ENCODE measurements at regions not wholly inside any gene's neighbourhood (a gene's known extent, or its start where the extent isn't known, plus 50 kb on each side); places are given as distances from the start of the nearest gene placed in this dataset.

DNA sequence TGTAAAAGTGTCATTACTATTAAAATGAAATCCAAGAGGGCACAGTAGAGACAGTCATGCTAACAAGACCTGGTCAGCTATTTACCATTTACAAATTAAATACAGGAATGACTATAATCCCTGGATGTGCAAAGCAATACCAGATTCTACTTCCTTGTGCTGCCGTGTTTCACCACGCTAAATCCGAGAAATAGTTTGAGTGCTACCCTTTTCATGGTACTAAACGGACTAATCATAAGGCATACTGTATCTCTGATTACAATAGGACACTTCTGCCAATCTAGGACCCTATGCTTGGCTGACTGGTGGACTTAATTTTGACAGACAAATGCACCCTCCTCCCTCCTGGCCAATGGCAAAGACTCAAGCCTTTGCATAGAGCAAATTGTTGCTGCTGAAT, 63.0 kb upstream of the NR2F2 start:
- H3K4me3 ChIP-seq (ENCODE audit: low read depth, low read length, poor library complexity, severe bottlenecking): no peak overlapping the region
- H3K4me2 ChIP-seq (ENCODE audit: low read length): no peak overlapping the region
- H2AFZ ChIP-seq (ENCODE audit: low read length): no peak overlapping the region
- H3K36me3 ChIP-seq (ENCODE audit: insufficient read depth, low read length): no peaks in the 10 kb centered on the region
- H4K20me1 ChIP-seq (ENCODE audit: insufficient read depth, low read length): no peaks in the 10 kb centered on the region
- no peaks in the 10 kb centered on the region for H3K27me3 ChIP-seq (ENCODE audit: insufficient read depth, low read length)
- H3K79me2 ChIP-seq (ENCODE audit: insufficient read depth, low read length): no peaks in the 10 kb centered on the region
- H3K9me3 ChIP-seq (ENCODE audit: low read length): no peaks in the 10 kb centered on the region
- no peaks in the 10 kb centered on the region for H3K9me2 ChIP-seq (ENCODE audit: low read depth, low read length)
- no peaks in the 10 kb centered on the region for H3F3A ChIP-seq (ENCODE audit: insufficient read depth, low read length)
- TF ChIP-seq, protein P1, sequence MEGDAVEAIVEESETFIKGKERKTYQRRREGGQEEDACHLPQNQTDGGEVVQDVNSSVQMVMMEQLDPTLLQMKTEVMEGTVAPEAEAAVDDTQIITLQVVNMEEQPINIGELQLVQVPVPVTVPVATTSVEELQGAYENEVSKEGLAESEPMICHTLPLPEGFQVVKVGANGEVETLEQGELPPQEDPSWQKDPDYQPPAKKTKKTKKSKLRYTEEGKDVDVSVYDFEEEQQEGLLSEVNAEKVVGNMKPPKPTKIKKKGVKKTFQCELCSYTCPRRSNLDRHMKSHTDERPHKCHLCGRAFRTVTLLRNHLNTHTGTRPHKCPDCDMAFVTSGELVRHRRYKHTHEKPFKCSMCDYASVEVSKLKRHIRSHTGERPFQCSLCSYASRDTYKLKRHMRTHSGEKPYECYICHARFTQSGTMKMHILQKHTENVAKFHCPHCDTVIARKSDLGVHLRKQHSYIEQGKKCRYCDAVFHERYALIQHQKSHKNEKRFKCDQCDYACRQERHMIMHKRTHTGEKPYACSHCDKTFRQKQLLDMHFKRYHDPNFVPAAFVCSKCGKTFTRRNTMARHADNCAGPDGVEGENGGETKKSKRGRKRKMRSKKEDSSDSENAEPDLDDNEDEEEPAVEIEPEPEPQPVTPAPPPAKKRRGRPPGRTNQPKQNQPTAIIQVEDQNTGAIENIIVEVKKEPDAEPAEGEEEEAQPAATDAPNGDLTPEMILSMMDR (IDR thresholded peaks at IDR 0.05; ENCODE audit: low read length): no peak
- no peak for TF ChIP-seq EZH2 (IDR thresholded peaks at IDR 0.05; ENCODE audit: borderline replicate concordance, low read length)
- H3K4me1 ChIP-seq (ENCODE audit: insufficient read depth, low read length, severe bottlenecking): no peaks in the 10 kb centered on the region
- H3K9ac ChIP-seq (ENCODE audit: low read length): no peak overlapping the region
- H3K27ac ChIP-seq (ENCODE audit: low read depth, low read length, poor library complexity, severe bottlenecking): no peak overlapping the region

DNA sequence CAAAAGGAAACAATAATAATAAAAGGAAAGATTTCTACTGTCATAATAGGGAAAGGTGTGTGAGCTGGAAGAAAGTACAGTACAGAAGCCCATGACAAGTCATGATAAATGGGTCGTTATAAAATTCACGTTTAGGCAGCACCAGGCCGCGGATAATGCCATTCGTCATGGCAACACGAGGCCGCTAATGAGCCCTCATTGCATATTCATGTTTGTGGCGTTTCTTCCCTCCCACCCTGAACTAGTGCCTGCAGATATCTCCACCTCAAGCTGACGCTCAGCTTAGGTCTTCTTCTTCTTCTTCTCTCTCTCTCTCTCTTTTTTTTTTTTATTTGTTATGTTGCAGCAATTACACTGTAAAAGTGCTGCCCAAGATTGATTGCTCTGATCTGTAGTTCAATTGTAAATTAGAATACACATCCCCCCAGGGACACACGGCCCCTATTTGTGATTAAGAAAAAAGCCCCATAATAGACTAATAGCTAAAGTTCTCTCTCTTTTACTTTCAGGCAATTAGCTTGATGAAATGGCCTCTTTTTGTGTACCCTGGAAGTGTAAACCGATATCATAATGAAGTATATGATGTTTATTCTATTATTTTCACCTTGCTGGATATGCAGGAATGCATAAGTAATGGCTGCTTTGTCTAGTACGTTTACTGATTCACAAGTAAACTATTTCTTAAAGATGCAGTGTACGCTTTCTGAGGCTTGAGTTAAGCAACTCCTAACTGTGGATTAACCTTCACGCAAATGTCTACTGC, 61.9 kb upstream of the NR2F2 start:
- Histone ChIP-seq H2AFZ (ENCODE audit: low read length) (no peak overlapping the region), H3K4me1 (ENCODE audit: insufficient read depth, low read length, severe bottlenecking) (no peaks in the 10 kb centered on the region), H3K79me2 (ENCODE audit: insufficient read depth, low read length) (no peaks in the 10 kb centered on the region), H3K9ac (ENCODE audit: low read length) (no peak overlapping the region), H4K20me1 (ENCODE audit: insufficient read depth, low read length) (no peaks in the 10 kb centered on the region), H3K27me3 (ENCODE audit: insufficient read depth, low read length) (no peaks in the 10 kb centered on the region), H3K36me3 (ENCODE audit: insufficient read depth, low read length) (no peaks in the 10 kb centered on the region), H3K9me2 (ENCODE audit: low read depth, low read length) (no peaks in the 10 kb centered on the region), H3K4me3 (ENCODE audit: low read depth, low read length, poor library complexity, severe bottlenecking) (no peak overlapping the region), H3K9me3 (ENCODE audit: low read length) (no peaks in the 10 kb centered on the region), H3F3A (ENCODE audit: insufficient read depth, low read length) (no peaks in the 10 kb centered on the region), H3K4me2 (ENCODE audit: low read length) (no peak overlapping the region), H3K27ac (ENCODE audit: low read depth, low read length, poor library complexity, severe bottlenecking) (no peak overlapping the region)
- TF ChIP-seq, protein P1 (IDR thresholded peaks at IDR 0.05; ENCODE audit: low read length): no peak

DNA sequence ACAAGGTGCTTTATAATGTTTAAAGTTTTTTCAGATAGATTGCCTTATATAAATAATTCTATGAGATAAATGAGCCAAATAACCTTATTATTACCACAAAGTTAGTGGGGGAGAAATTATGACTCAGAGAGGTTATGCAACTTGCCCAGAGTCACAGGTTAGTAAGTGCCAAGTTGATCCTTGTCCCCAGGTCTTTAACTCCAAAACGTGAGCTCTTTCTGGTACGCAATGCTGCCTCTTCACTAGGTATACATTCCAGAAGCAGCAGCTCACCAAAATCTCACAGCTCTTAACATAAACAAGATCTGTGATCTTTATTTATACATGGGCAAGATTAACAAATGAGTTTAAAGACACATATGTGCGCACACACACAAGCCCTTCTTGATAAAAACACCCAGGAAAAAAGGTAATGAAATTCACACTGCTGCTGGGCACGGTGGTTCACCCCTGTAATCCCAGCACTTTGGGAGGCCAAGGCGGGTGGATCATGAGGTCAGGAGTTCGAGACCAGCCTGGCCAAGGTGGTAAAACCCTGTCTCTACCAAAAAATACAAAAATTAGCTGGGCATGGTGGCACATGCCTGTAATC, 59.8 kb upstream of the NR2F2 start:
- H3K4me1 ChIP-seq (ENCODE audit: insufficient read depth, low read length, severe bottlenecking): no peaks in the 10 kb centered on the region
- H3F3A ChIP-seq (ENCODE audit: insufficient read depth, low read length): no peaks in the 10 kb centered on the region
- H3K9ac ChIP-seq (ENCODE audit: low read length): no peak overlapping the region
- TF ChIP-seq, protein P1 (IDR thresholded peaks at IDR 0.05; ENCODE audit: low read length): no peak
- no peak for TF ChIP-seq EZH2 (IDR thresholded peaks at IDR 0.05; ENCODE audit: borderline replicate concordance, low read length)
- H3K27ac ChIP-seq (ENCODE audit: low read depth, low read length, poor library complexity, severe bottlenecking): no peak overlapping the region
- no peaks in the 10 kb centered on the region for H3K36me3 ChIP-seq (ENCODE audit: insufficient read depth, low read length)
- no peaks in the 10 kb centered on the region for H3K9me2 ChIP-seq (ENCODE audit: low read depth, low read length)
- no peaks in the 10 kb centered on the region for H4K20me1 ChIP-seq (ENCODE audit: insufficient read depth, low read length)
- H3K4me3 ChIP-seq (ENCODE audit: low read depth, low read length, poor library complexity, severe bottlenecking): no peak overlapping the region
- no peaks in the 10 kb centered on the region for H3K9me3 ChIP-seq (ENCODE audit: low read length)
- no peak overlapping the region for H2AFZ ChIP-seq (ENCODE audit: low read length)
- no peaks in the 10 kb centered on the region for H3K79me2 ChIP-seq (ENCODE audit: insufficient read depth, low read length)
- H3K27me3 ChIP-seq (ENCODE audit: insufficient read depth, low read length): no peaks in the 10 kb centered on the region
- no peak overlapping the region for H3K4me2 ChIP-seq (ENCODE audit: low read length)
